Stimulated activated CD4-positive, alpha-beta T cell treated with anti-CD3 and anti-CD28 coated beads, Interleukin-4, amount 100 ng/mL, for 4 hours (primary cell): ENCODE measurements at regions not wholly inside any gene's neighbourhood (a gene's known extent, or its start where the extent isn't known, plus 50 kb on each side); places are given as distances from the start of the nearest gene placed in this dataset.
"Not testable (repeated sequence)": the region's sequence is repeated elsewhere in the genome, so short reads cannot be mapped to it uniquely, and the experiment has no call there.

Experiments used
- DNase-seq, 2 experiments: peaks; one replicate each; pipeline ENCODE4 v3.0.0-alpha.2; 2020

DNA sequence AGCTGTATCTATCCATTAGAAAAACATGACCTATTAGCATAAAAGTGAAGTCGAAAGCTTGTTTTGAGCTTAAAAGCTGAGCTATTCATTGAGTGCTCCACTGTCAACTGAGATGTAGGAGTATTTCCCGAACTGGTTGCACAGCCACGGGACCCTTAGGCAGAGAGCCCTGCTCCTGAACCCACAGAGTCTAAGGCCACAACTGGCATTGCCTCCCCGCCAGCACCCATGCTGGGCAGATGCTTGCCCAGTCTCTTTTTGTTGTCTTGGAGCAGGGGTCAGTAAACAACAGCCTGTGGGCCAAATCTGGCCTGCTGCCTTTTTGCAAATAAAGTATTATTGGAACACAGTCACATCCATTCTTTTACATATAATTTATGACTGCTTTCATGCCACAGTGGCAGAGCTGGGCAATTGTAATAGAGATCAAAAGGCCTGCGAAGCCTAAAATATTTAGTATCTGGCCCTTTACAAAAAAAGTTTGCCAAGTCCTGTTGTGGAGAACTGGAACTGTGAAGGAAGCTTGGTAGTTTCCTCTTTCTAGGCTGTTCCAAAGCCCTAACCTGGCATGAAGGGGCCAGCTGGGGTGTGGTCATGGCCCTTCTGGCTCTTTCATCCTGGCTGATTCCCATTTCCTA lies 58.4 kb upstream of the WAPL start:
- no peak for DNase-seq

DNA sequence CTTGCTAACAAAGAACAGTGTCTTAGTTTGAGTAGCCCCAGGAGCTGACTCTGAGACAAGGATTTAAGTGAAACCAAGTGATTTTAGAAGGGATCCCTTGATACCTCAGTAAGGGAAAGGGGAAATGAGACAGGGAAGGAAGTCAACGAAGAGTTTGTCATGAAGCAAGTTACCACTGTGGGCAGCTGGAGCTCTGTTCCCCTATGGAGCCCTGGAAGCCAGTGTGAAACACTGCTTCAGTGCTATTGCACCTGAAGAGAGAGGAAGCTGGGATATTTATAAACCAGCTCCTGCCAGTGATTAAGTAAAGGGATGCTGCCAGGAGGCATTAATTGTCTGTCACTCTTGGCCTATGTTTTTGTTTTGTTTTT lies 58.9 kb upstream of the WAPL start:
- no peak for DNase-seq

DNA sequence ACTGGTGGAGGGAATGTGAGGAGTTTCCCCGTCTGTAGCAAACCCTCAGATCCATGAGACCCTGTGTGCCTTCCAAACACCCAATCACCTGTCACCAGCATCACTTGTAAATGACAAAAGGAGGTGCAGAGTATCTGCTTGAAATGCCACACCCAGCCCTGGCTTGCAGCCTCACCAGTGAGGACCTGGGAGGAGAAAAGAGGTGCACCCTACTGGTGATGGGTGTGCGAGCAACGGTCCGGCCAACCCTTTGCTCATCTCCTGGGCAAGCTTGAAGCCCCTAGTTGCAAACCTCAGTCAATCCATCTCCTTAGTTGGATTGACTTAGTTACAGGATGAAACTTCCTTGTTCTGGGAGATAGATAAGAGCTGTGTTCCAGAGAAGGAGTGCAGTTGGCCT lies 62.4 kb upstream of the WAPL start:
- no peak for DNase-seq

DNA sequence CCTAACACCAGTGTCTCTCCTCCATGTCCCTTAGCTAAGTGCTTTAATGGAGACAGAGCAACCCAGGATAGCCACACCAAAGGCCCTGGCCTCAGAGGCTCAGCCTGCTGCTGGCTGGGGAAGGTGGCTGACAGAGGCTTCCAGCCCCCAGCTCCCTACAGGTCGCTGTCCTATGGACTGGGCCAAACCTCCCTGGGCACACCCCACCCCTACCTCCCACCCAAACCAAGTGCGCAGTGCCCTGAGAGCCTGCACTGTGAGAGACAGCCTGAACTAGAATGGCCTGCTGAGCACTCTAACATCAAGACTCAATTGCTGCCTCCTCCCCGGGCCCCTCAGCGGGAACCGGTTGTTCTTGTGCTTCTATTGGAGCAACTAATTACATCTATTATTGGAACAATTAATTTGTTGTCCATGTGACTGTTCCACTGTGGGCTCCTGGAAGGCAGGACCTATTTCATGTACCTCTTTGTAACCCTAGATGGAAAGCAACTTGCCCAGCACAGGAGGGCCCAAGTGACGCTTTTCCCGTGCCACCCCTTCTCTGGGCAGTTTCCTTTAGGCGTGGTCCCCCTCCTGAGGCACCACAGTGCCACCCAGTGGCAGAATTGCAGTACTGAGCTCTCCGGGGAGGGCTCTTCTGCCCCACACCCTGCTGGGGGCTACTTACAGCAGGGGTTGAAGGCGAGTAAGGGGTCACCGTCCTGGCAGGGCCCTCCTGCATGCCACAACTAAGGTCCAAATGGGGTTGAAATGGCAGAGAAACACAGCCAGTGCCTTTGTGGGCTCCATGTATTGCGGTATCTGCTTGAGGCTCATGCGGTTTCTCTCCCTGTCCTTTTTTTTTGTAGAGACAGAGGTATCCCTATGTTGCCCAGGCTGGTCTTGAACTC lies 63.7 kb upstream of the WAPL start:
- peak; percentile 70 to 72 for DNase-seq

DNA sequence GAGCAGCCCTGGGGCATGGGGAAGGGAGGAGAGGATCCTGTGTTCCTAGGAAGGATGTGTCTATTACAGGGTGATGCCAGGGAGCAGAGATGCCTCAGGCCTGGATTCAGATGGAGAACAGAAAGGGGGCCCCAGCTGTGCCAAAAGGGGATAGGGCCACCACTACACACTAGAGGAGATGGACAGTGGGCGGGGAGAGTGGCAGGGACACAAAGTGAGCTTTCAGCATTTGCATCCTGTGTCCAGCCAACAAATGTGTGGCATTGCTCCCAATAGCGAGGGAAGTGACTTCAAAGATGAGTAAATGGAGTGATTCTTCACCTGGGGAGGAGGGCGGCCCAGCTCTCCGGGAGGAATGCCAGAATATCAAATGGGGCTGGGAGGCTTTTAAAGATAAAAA lies 64.9 kb upstream of the WAPL start:
- DNase-seq = no peak

DNA sequence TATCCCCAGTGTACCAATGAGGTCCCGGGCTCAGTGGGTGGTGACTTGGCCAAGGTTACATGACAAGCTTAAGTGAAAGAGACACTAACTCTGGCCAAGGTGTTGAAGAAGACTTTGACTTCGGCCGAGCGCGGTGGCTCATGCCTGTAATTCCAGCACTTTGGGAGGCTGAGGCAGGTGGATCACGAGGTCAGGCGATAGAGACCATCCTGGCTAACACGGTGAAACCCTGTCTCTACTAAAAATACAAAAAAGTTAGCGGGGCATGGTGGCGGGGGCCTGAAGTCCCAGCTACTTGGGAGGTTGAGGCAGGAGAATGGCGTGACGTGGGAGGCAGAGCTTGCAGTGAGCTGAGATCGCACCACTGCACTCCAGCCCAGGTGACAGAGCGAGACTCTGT lies 65.6 kb upstream of the OPN4 start:
- not testable (repeated sequence) for DNase-seq

DNA sequence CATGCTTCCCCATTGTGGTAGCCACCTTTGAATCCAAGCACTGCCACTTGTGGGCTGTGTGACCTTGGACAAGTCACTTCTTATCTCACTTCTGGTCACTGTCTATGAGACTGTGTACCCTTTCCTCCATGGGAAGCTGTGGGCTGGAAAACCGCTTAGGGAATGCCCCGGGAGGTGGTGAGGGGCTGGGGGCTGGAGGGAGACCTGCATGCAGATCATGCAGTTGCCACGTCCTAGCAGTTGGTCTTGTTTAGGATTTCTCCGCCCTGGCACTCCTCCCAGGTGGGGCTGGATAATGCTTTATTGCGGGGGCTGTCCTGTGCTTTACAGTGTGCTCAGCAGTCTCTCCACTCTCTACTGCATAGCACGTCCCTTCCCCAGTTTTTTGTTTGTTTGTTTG lies 62.9 kb upstream of the OPN4 start:
- DNase-seq = no peak

DNA sequence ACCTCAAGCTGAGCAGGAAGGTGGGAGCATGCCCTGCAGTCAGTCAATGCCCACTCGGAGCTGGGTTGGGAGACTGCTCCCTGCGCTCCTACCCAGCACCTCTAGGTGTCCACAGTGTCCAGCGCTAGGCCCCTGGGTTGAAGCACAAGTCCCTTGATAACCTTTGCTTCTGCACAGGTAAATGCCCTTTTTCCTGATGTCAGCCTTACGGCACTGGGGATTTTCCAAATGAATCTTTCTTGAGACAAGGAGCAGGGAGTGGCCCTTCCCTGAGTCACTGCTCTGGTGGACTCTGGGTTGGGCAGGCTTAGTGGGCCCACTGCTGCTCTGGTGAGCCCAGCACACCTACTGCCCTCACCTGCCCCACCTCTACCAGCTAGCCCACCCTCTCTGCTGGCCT lies 61.9 kb upstream of the OPN4 start:
- DNase-seq = no peak

DNA sequence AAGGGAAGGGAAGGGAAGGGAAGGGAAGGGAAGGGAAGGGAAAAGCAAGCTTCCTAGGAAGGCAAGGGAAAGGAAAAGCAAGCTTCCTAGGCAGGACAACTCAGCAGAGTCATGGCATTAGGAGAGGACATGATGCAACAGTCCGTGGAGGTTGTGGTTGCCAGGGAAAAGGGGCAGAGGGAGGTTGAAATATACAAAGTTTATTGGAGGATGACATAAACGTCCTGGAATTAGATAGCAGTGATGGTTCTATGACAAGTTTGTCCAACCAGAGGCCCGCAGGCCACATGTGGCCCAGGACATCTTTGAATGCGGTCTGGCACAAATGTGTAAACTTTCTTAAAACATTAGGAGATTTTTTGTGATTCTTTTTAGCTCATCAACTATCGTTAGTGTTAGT lies 59.8 kb upstream of the OPN4 start:
- DNase-seq = no peak

DNA sequence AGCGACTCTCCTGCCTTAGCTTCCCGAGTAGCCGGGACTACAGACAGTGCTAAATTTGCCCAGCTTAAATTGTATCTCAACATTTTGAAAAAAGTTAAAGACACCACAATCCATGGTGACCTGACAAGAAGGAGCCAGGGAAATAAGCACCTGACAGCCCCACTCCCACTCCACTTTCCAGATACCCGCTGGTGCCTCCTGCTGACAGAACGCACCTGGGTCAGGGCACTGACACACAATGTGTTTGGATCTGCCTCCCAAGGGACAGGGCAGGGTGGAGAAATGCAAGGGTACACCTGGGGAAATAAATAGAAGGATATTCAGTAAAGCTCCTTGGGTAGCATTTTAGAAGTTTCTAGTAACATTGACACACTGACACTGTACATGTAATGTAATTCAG lies 58.9 kb upstream of the OPN4 start:
- no peak for DNase-seq

DNA sequence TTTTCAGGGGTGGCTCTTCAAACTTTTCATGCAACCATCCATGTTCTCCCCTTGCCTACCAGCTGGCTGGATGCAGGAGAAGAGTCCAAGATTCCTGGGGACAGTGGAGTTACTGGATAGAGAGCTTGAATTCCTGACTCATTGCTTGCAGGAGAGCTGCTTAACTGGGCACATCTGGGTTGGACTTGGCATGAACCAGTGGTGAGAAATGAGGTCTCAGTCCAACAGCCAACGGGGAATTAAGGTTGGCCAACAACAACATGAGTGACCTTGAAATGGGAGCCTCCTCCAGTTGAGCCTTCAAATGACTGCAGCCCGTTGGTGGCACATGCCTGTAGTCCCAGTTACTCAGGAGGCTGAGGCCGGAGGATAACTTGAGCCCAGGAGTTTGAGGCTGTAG lies 58.1 kb upstream of the OPN4 start:
- no peak for DNase-seq

DNA sequence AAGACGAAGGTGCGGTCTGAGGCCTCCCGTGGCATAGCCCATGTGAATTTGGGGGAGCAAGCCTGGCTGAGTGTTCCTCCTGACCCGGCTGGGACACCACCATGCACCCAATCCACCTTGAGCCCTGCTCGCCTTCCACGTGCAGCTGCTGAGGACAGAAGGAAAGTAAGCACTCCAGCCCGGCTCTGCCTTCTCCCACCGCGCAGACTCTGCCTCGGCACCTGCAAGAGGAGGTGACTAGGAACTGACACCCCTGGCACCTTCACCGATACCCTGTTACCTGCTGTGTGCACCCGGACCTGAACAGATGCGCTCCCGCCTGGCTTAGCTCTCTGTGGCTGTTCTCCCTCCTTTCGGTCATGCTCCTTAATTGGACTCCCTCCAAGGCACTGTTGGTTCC lies 57.0 kb upstream of the OPN4 start:
- no peak for DNase-seq

DNA sequence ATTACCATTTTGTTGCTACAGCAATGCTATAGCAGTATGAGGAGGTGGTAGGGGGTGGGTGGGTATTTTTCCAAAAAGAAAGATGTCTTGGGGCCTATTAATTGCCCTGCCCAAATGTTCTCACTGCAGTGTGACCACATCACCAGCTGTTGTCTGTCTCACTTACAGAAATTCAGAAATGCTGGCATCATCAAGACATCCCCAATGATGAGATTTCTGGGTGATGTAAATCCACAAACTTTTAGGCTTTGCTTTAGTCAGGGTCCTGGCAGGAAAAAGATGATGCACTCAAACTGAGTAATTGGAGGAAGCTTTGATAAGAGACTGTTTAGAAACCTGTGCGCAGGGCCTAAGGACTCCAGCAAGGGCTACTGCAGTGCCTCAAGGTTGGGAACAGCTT lies 56.2 kb upstream of the OPN4 start:
- no peak for DNase-seq

DNA sequence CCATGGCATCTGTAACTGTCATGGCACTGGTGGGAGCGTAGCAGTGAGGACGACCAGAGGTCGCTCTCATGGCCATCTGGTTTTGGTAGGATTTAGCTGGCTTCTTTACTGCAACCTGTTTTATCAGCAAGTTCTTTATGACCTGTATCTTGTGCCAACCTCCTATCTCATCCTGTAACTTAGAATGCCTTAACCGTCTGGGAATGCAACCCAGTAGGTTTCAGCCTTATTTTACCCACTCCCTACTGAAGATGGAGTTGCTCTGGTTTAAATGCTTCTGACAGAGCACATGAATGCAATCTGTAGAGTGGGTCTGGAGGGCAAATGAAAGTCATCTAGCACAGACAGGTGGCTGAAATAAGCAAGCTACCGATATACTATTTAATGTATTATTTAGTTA lies 55.3 kb upstream of the OPN4 start:
- no peak for DNase-seq

DNA sequence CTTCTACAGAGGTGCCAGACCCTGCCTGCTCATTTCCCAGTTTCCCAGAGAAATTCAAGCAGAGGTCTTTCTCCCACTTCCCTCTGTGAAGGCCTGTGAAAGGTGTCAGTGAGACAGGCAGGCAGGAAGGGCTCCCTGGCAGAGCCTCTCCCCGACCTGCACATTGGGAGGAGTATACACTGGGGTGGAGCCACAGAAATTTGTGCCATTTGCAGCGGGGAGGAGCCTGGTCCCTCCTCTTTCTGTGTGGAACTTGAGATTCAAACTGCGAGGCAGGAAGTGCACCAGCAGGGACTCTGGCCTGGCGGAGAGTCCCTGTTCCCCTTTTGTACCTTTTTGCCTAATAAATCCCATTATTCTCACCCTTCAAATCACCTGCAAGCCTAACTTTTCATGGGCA lies 54.6 kb upstream of the OPN4 start:
- DNase-seq = no peak

DNA sequence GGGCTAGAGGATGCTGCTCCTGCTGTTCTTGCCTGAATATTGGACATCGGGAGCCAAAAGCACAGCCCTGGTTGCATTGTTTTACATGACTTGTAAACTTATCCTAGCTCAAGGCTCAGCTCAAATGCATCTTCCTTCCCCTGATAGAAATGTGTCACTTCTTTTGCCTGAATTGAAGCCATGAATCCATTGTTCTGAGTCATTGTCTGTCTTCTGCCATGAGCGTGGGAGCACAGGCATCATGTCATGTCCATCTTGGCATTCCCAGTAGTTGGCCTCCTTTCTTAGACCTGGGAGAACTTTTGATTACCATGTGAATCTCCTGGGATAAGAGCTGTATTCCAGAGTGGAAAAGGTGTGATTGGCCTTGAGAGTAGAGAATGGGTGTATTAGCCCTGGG lies 54.1 kb upstream of the OPN4 start:
- DNase-seq = no peak

DNA sequence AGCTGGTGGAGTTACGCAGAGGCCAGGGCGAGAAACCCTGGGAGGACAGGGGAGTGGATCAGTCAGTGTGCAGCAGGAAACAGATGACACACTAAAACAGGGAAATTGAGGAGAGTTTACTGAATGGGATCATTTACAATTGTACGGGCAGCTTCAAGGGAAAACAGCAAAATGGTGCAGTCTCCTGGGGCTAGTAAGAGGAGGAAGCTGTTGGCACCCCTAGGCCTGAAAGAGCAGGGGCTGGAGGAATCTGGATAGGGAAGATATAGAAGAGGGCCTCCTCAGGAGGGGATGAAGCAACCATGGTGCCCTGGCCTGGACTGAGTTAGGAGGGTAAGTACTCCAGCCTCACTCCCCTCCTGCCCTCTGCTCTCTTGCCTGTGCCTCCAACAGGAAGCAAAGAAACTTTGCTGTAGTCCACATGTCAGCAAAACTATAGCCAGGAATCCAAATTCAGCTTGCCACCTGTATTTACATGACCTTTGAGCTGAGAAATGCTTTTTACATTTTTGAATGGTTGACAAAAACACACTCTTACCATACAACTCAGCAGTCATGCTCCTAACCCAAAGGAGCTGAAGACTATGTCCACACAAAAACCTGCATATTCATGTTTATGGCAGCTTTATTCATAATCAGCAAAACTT lies 52.3 kb upstream of the OPN4 start:
- no peak for DNase-seq

DNA sequence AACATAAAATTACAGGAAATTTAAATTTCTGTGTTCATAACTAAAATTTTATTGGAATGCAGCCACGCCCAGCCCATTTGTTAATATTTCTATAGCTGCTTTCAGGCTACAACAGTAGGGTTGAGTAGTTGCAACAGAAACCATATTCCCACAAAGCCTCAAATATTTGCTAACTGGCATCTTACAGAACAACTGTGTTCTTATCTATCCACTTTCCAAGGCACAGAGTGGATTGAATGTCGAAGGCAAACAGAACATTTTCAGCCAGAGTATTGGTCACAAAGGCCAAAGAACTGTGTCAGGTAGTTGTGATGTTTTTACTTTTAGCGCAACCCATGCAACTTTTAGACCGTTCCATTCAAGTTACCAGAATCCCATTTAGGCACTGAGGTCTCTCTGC lies 51.1 kb upstream of the OPN4 start:
- DNase-seq = no peak
